Naive thymus-derived CD8-positive, alpha-beta T cell (primary cell): ENCODE measurements at regions not wholly inside any gene's neighbourhood (a gene's known extent, or its start where the extent isn't known, plus 50 kb on each side); places are given as distances from the start of the nearest gene placed in this dataset.

Source experiments
- ATAC-seq, 2 donors: fragments of 150-1000 bp; cut with Tn5 transposase in 1 of 2; sonication (Bioruptor Pico), chemical (Tn5 transposase) in 1 of 2; 1 replicate in 1 of 2; 2 replicates in 1 of 2; pipeline ENCODE4 v1.10.0; 2021; ENCODE audit warnings: mild to moderate bottlenecking in 2 of 2, moderate library complexity in 2 of 2
- POLR2A ChIA-PET: fragments of 350-600 bp; sonication (Branson Sonifier 250); formaldehyde crosslinking; loops from one replicate; lab custom pipeline; 2021; ENCODE audit warnings: antibody characterized with exemption; lab: Charles Lee
- DNase-seq, 10 donors: peaks; one replicate each; pipeline versions ENCODE4 v3.0.0 to v3.0.0-alpha.2; 2020 to 2022
- H3K27ac Mint-ChIP-seq, 10 donors: one replicate each; pipeline ENCODE4 v1.8.0; 2020 to 2022; ENCODE audit warnings: mild to moderate bottlenecking in 10 of 10, mixed read lengths in 10 of 10, moderate library complexity in 4 of 10, inconsistent platforms in 1 of 10
- H3K27me3 Mint-ChIP-seq, 5 donors: one replicate each; pipeline ENCODE4 v1.8.0; 2021 to 2022; ENCODE audit warnings: mixed read lengths in 5 of 5
- H3K36me3 Mint-ChIP-seq, 3 donors: one replicate each; pipeline ENCODE4 v1.8.0; 2020 to 2022; ENCODE audit warnings: mixed read lengths in 3 of 3, mild to moderate bottlenecking in 2 of 3, inconsistent platforms in 1 of 3
- H3K4me1 Mint-ChIP-seq, 4 donors: one replicate each; pipeline ENCODE4 v1.8.0; 2021 to 2022; ENCODE audit warnings: mixed read lengths in 4 of 4
- H3K4me3 Mint-ChIP-seq, 10 donors: one replicate each; pipeline ENCODE4 v1.8.0; 2020 to 2022; ENCODE audit warnings: mild to moderate bottlenecking in 10 of 10, mixed read lengths in 10 of 10, moderate library complexity in 6 of 10, inconsistent platforms in 1 of 10
- H3K9me3 Mint-ChIP-seq, 9 donors: one replicate each; pipeline ENCODE4 v1.8.0; 2020 to 2022; ENCODE audit warnings: mixed read lengths in 9 of 9, mild to moderate bottlenecking in 3 of 9, inconsistent platforms in 1 of 9, moderate library complexity in 1 of 9

DNA sequence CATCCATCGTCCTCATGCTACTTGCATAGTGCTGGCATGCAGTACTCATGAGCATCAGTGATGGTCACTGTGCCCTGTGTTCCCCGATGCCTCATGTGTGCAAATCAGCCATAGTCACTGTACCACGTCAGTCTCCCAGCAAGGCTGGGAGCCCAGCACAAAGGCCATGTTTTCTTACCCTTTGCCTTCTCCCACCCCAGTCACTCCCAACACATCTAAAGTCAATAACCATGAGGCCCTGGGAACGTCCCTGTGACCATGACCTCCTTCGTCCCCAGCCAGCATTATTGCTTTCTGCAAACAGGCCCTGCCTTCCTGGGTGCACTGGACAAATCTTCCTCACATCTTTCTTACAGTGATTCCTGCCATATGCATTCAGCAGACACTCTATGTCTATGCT, 406.1 kb downstream of the ICE1 start:
- Mint-ChIP-seq H3K27me3 (peaks cover 3 to 27% (median 13%) of the 10 kb centered on the region in 5 donors), H3K4me1 (no peaks in the 10 kb centered on the region), H3K4me3 (no peak overlapping the region), H3K9me3 (peaks cover 0 to 2% (median 0%) of the 10 kb centered on the region in 9 donors), H3K27ac (no peak overlapping the region), H3K36me3 (no peaks in the 10 kb centered on the region)
- POLR2A ChIA-PET = no interaction called here
- no peak for ATAC-seq
- no peak for DNase-seq

GRCh38 chr5:5826911-5827310, 404.4 kb downstream of the ICE1 start:
- no peak for ATAC-seq
- POLR2A ChIA-PET = no interaction called here
- Mint-ChIP-seq H3K4me1 (no peaks in the 10 kb centered on the region), H3K27me3 (peaks cover 3 to 27% (median 13%) of the 10 kb centered on the region in 5 donors), H3K27ac (no peak overlapping the region), H3K4me3 (no peak overlapping the region), H3K36me3 (no peaks in the 10 kb centered on the region), H3K9me3 (peaks cover 0 to 2% (median 0%) of the 10 kb centered on the region in 9 donors)
- DNase-seq = no peak

DNA sequence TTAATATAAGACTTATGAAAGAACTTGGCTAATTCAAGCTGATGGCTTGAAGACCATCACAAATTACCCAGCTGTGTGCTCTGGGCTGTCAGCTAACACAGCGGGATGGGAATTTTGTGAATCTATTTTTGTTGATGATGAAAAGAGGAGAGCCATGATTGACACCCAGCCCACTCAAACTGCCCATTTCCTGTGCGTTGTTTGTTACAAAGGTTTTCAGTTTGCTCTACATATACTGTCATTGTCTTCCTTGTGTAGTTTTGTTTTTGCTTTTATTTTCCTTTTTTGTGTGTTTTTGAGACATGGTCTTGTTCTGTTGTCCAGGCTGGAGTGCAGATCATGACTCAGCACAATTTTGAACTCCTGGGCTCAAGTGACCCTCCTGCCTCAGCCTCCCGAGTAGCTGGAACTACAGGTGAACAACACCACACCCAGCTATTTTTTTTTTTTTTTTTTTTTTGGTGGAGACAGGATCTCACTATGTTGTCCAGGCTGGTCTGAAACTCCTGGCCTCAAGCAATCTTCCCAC, 400.3 kb downstream of the ICE1 start:
- H3K4me1 Mint-ChIP-seq = no peaks in the 10 kb centered on the region
- DNase-seq (no peak), ATAC-seq (no peak)
- no peaks in the 10 kb centered on the region for H3K9me3 Mint-ChIP-seq
- no peak overlapping the region for H3K4me3 Mint-ChIP-seq
- H3K27ac Mint-ChIP-seq = peak overlapping the region in 1 of 10 donors; percentile 6
- POLR2A ChIA-PET = no interaction called here
- no peaks in the 10 kb centered on the region for H3K36me3 Mint-ChIP-seq
- H3K27me3 Mint-ChIP-seq = peaks cover 2 to 13% (median 7%) of the 10 kb centered on the region in 5 donors

- H3K36me3 Mint-ChIP-seq = no peaks in the 10 kb centered on the region
- no peak overlapping the region for H3K4me3 Mint-ChIP-seq
- no peak for ATAC-seq
- DNase-seq = no peak
- H3K27me3 Mint-ChIP-seq = peaks cover 0 to 10% (median 5%) of the 10 kb centered on the region in 5 donors
- H3K27ac Mint-ChIP-seq = no peak overlapping the region
- H3K4me1 Mint-ChIP-seq = no peaks in the 10 kb centered on the region
- POLR2A ChIA-PET = no interaction called here
- H3K9me3 Mint-ChIP-seq = peaks cover 0 to 2% (median 0%) of the 10 kb centered on the region in 9 donors
Observed at GRCh38 chr5:5816960-5817359, 394.5 kb downstream of the ICE1 start.

DNA sequence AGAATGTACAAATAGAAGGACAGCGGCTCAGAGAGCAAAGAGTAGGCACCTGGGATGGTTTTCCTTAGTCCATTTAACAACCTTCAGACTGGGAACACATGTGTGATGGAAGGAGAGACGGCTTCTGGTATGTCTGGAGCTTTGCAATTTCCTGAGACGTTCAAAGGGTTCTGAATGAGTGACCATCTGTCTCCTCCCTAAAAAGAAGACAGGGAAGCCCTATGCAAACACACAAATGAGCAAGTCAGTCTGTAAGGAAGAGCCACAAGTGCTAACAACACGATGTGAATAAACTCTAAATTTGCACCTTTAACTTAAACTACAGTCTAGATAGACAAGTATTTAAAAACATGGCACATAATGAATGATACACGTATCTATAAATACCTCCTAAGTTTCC, 391.0 kb downstream of the ICE1 start:
- peaks cover 0 to 15% (median 5%) of the 10 kb centered on the region in 5 donors for H3K27me3 Mint-ChIP-seq
- POLR2A ChIA-PET = no interaction called here

GRCh38 chr5:5810461-5810860, 388.0 kb downstream of the ICE1 start:
- no peaks in the 10 kb centered on the region for H3K9me3 Mint-ChIP-seq
- H3K27ac Mint-ChIP-seq = no peak overlapping the region
- DNase-seq (no peak), ATAC-seq (no peak)
- H3K27me3 Mint-ChIP-seq = peaks cover 0 to 20% (median 5%) of the 10 kb centered on the region in 5 donors
- H3K4me1 Mint-ChIP-seq = no peaks in the 10 kb centered on the region
- POLR2A ChIA-PET = no interaction called here
- no peak overlapping the region for H3K4me3 Mint-ChIP-seq
- H3K36me3 Mint-ChIP-seq = no peaks in the 10 kb centered on the region

More for the DNA sequence above, 391.0 kb downstream of the ICE1 start:
- Mint-ChIP-seq H3K4me1 (no peaks in the 10 kb centered on the region), H3K4me3 (no peak overlapping the region), H3K36me3 (no peaks in the 10 kb centered on the region), H3K9me3 (peaks cover 0 to 2% (median 0%) of the 10 kb centered on the region in 9 donors), H3K27ac (no peak overlapping the region)
- DNase-seq (no peak), ATAC-seq (no peak)

DNA sequence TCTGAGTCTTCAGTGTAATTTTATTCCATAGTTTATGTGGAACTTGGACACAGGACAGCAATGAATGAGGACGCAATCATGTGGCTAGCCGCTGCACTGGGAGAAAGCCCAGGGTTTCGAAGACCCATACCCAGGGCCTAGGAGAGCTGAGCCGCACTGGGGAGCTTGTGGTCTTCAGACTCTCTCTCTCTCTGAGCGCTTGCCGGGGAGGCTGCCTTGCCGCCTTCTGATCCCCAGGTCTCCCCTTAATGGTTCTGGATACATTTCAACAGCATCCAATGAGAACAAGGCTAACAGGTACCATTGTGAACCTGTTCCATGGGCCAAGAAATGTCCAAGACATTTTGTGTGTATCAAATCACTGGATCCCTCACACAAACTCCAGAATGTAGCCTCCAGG, 383.4 kb downstream of the ICE1 start:
- Mint-ChIP-seq H3K9me3 (peaks cover 0 to 3% (median 0%) of the 10 kb centered on the region in 9 donors), H3K36me3 (no peaks in the 10 kb centered on the region), H3K4me1 (no peaks in the 10 kb centered on the region), H3K27me3 (peaks cover 0 to 13% (median 4%) of the 10 kb centered on the region in 5 donors), H3K27ac (no peak overlapping the region), H3K4me3 (no peak overlapping the region)
- no peak for DNase-seq
- no peak for ATAC-seq
- POLR2A ChIA-PET = no interaction called here

DNA sequence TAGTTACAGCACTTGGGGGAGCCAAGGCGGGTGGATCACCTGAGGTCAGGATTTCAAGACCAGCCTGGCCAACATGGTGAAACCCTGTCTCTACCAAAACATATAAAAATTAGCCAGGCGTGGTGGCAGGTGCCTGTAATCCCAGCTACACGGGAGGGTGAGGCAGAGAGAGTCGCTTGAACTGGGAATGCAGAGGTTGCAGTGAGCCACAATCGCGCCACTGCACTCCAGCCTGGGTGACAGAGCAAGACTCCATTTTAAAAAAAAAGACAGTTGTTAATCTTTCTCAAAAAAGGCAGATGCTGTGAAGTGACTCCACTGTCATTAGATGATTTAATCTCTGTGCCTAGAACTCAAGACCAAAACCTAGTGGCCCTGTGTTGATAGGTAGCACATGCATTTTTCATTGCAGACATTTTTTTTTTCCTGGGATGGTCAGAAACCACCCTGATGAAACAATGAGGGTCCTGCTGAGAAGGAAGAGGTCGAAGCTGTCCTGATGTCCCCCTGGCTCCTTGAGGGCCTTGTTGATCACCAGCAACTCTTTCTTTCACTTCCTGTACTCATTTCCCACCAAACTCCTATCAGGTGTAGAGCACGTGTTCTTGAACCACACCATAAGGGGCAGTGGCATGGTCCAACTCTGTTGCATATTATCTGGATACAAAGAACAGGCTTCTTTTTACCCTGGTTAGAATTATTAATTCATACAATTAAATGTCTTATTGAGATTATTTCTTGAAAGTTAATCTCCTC, 382.2 kb downstream of the ICE1 start:
- peaks cover 0 to 13% (median 4%) of the 10 kb centered on the region in 5 donors for H3K27me3 Mint-ChIP-seq
- no peak for DNase-seq
- H3K4me3 Mint-ChIP-seq = no peak overlapping the region
- H3K36me3 Mint-ChIP-seq = no peaks in the 10 kb centered on the region
- no peak for ATAC-seq
- no peaks in the 10 kb centered on the region for H3K4me1 Mint-ChIP-seq
- peaks cover 0 to 3% (median 0%) of the 10 kb centered on the region in 9 donors for H3K9me3 Mint-ChIP-seq
- POLR2A ChIA-PET = no interaction called here
- no peak overlapping the region for H3K27ac Mint-ChIP-seq

- Mint-ChIP-seq H3K36me3 (no peaks in the 10 kb centered on the region), H3K9me3 (peaks cover 0 to 3% (median 0%) of the 10 kb centered on the region in 9 donors), H3K4me1 (no peaks in the 10 kb centered on the region), H3K4me3 (no peak overlapping the region), H3K27ac (no peak overlapping the region), H3K27me3 (peaks cover 0 to 11% (median 4%) of the 10 kb centered on the region in 5 donors)
- POLR2A ChIA-PET = no interaction called here
- ATAC-seq = no peak
- DNase-seq = no peak
Observed at GRCh38 chr5:5800801-5801761, 378.6 kb downstream of the ICE1 start.

DNA sequence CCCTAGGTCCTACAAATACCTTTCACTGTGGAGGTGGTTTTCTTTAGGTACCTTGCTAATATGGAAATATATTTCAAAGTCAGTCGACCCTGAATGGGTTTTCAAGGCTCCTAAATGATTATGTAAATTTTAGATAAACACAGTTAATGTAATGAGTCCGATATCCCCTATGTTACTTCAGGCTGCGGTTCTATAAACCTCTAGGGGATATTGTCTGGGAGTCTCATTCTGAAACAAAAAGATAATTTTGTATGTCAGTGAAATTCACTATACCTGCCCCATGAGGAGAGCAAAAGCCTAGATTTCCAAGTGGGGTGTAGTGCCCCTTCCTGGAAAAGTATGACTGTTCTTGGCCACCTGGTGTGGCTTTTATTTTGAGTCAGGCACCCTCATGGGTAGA, 377.3 kb downstream of the ICE1 start:
- no peak overlapping the region for H3K4me3 Mint-ChIP-seq
- H3K9me3 Mint-ChIP-seq = peaks cover 0 to 3% (median 0%) of the 10 kb centered on the region in 9 donors
- H3K4me1 Mint-ChIP-seq = no peaks in the 10 kb centered on the region
- ATAC-seq (no peak), DNase-seq (no peak)
- peaks cover 0 to 11% (median 6%) of the 10 kb centered on the region in 5 donors for H3K27me3 Mint-ChIP-seq
- no peak overlapping the region for H3K27ac Mint-ChIP-seq
- POLR2A ChIA-PET = no interaction called here
- no peaks in the 10 kb centered on the region for H3K36me3 Mint-ChIP-seq

DNA sequence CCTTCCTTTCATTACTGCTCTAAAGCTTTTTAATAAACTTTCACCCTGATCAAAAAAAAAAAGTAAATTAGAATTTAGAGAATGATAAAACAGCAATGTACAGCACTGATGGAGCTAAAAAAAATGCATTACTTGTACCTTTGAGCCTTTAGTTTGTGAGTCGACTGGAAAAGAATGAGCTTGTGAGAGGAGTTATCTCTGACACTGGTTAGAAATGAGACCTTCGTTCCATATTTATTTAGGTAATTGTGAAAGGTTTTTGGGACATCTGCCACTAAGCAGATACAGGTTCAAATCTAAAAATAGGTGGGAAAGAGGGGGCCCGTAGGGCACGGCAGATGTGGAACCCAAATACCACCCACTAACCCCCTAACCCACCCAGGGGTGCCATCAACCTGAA, 376.8 kb downstream of the ICE1 start:
- Mint-ChIP-seq H3K4me1 (no peaks in the 10 kb centered on the region), H3K27me3 (peaks cover 0 to 16% (median 7%) of the 10 kb centered on the region in 5 donors), H3K27ac (no peak overlapping the region), H3K9me3 (peaks cover 0 to 3% (median 0%) of the 10 kb centered on the region in 9 donors), H3K36me3 (no peaks in the 10 kb centered on the region), H3K4me3 (no peak overlapping the region)
- no peak for DNase-seq
- POLR2A ChIA-PET = no interaction called here
- ATAC-seq = no peak

GRCh38 chr5:5798462-5798861, 376.0 kb downstream of the ICE1 start:
- no peak for ATAC-seq
- no peak for DNase-seq
- no peak overlapping the region for H3K4me3 Mint-ChIP-seq
- H3K27me3 Mint-ChIP-seq = peaks cover 0 to 23% (median 7%) of the 10 kb centered on the region in 5 donors
- H3K27ac Mint-ChIP-seq = no peak overlapping the region
- peaks cover 0 to 3% (median 0%) of the 10 kb centered on the region in 9 donors for H3K9me3 Mint-ChIP-seq
- POLR2A ChIA-PET = no interaction called here
- H3K36me3 Mint-ChIP-seq = no peaks in the 10 kb centered on the region
- no peaks in the 10 kb centered on the region for H3K4me1 Mint-ChIP-seq

GRCh38 chr5:5798041-5798440, 375.6 kb downstream of the ICE1 start:
- DNase-seq (no peak), ATAC-seq (no peak)
- Mint-ChIP-seq H3K4me3 (no peak overlapping the region), H3K27me3 (peaks cover 0 to 27% (median 5%) of the 10 kb centered on the region in 5 donors), H3K9me3 (peaks cover 0 to 3% (median 0%) of the 10 kb centered on the region in 9 donors), H3K27ac (no peak overlapping the region), H3K36me3 (no peaks in the 10 kb centered on the region), H3K4me1 (no peaks in the 10 kb centered on the region)
- POLR2A ChIA-PET = no interaction called here
